Osteoblast (primary cell): ENCODE measurements at regions not wholly inside any gene's neighbourhood (a gene's known extent, or its start where the extent isn't known, plus 50 kb on each side); places are given as distances from the start of the nearest gene placed in this dataset.

Source experiments
- DNase-seq: peaks from one replicate; pipeline ENCODE4 v3.0.0; 2011; ENCODE audit warnings: low spot score, mixed read lengths; ENCODE audit not compliant: insufficient read length; ENCODE audit errors: missing footprints
- H2AFZ ChIP-seq: 2 replicates; pipeline ENCODE4 v1.6.0; 2011; ENCODE audit warnings: mild to moderate bottlenecking, low read length
- H3K27ac ChIP-seq: 2 replicates; pipeline ENCODE4 v1.5.1; 2011; ENCODE audit warnings: mild to moderate bottlenecking, low read depth, low read length, moderate library complexity
- H3K27me3 ChIP-seq: 2 replicates; pipeline ENCODE4 v1.6.0; 2012; ENCODE audit warnings: mild to moderate bottlenecking, control low read depth, inconsistent platforms, low read length, moderate library complexity; ENCODE audit not compliant: insufficient read depth
- H3K36me3 ChIP-seq: 2 replicates; pipeline ENCODE4 v1.5.1; 2011; ENCODE audit warnings: mild to moderate bottlenecking, low read length, control low read depth, moderate library complexity; ENCODE audit not compliant: insufficient read depth
- H3K4me1 ChIP-seq: 2 replicates; pipeline ENCODE4 v1.5.1; 2011; ENCODE audit warnings: mild to moderate bottlenecking, low read length, control low read depth, moderate library complexity; ENCODE audit not compliant: insufficient read depth
- H3K4me2 ChIP-seq: 2 replicates; pipeline ENCODE4 v1.6.0; 2011; ENCODE audit warnings: mild to moderate bottlenecking, low read length; ENCODE audit not compliant: insufficient read depth
- H3K4me3 ChIP-seq: fragments of 200-600 bp; sonication (generic); 3 replicates; pipeline ENCODE4 v1.5.1; 2012; ENCODE audit warnings: mild to moderate bottlenecking, low read length, inconsistent platforms; ENCODE audit not compliant: insufficient read depth
- H3K79me2 ChIP-seq: 2 replicates; pipeline ENCODE4 v1.6.0; 2012; ENCODE audit warnings: mild to moderate bottlenecking, low read length, control low read depth, inconsistent platforms; ENCODE audit not compliant: insufficient read depth
- H3K9me3 ChIP-seq: 2 replicates; pipeline ENCODE4 v1.5.1; 2011; ENCODE audit warnings: low read depth, low read length, control low read depth
- H4K20me1 ChIP-seq: 2 replicates; pipeline ENCODE4 v1.6.0; 2012; ENCODE audit warnings: mild to moderate bottlenecking, low read length, control low read depth; ENCODE audit not compliant: insufficient read depth
- CTCF ChIP-seq: IDR thresholded peaks from 2 replicates; pipeline ENCODE4 v1.5.1; 2011; ENCODE audit warnings: mild to moderate bottlenecking, low read depth, low read length, moderate library complexity; ENCODE audit errors: extremely low read depth

DNA sequence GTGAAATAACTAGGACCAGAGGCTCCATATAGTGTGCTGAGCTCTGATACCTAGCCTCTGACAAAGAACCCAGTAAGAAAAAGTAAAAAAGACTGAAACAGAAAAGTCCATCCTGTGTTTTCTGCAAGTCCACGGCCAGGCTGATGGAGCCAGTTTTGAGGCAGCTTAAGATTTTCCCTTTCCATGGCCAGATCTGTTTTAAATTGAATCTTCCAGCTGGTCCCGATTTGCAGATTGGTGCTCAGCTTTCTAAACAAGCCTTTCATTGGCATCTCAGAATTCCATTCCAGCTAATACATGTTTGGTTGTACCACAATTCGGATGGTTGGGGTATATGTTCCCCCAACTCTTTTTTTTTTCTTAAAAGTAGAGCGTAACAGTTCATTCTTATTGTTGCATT lies 152.0 kb downstream of the DACT1 start:
- TF ChIP-seq CTCF = no peak
- H3K4me1 ChIP-seq = no peaks in the 10 kb centered on the region
- H2AFZ ChIP-seq = no peak overlapping the region
- peaks cover 20% of the 10 kb centered on the region for H3K27me3 ChIP-seq
- H3K9me3 ChIP-seq = no peaks in the 10 kb centered on the region
- no peaks in the 10 kb centered on the region for H3K79me2 ChIP-seq
- H3K4me2 ChIP-seq = no peak overlapping the region
- no peaks in the 10 kb centered on the region for H3K36me3 ChIP-seq
- DNase-seq = no peak
- no peaks in the 10 kb centered on the region for H4K20me1 ChIP-seq
- no peak overlapping the region for H3K4me3 ChIP-seq
- no peak overlapping the region for H3K27ac ChIP-seq

DNA sequence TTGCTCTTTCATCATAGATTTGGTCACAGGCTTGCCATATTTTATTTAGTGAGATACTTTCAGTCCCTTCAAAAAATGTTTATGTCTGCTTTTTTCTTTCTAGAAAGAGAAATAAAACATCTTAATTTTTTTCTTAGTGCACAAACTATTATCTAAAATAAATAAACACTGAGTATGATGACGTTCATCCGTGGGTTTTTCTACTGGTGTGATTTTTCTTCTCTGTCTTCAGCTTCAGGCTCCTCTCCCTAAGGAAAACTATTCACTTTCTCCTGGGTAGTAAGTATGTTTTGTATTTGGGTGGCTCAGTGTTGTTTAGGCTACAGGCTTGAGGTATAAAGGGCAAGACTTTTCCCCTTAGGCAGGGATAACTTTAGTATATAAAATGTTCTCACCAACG lies 154.7 kb downstream of the DACT1 start:
- DNase-seq = peak; percentile 38
- H3K4me2 ChIP-seq = no peak overlapping the region
- no peak overlapping the region for H3K4me3 ChIP-seq
- H3K36me3 ChIP-seq = no peaks in the 10 kb centered on the region
- no peaks in the 10 kb centered on the region for H3K79me2 ChIP-seq
- no peak overlapping the region for H2AFZ ChIP-seq
- no peaks in the 10 kb centered on the region for H3K9me3 ChIP-seq
- peaks cover 5% of the 10 kb centered on the region for H3K27me3 ChIP-seq
- H4K20me1 ChIP-seq = no peaks in the 10 kb centered on the region
- TF ChIP-seq CTCF = no peak
- H3K4me1 ChIP-seq = no peaks in the 10 kb centered on the region
- no peak overlapping the region for H3K27ac ChIP-seq

DNA sequence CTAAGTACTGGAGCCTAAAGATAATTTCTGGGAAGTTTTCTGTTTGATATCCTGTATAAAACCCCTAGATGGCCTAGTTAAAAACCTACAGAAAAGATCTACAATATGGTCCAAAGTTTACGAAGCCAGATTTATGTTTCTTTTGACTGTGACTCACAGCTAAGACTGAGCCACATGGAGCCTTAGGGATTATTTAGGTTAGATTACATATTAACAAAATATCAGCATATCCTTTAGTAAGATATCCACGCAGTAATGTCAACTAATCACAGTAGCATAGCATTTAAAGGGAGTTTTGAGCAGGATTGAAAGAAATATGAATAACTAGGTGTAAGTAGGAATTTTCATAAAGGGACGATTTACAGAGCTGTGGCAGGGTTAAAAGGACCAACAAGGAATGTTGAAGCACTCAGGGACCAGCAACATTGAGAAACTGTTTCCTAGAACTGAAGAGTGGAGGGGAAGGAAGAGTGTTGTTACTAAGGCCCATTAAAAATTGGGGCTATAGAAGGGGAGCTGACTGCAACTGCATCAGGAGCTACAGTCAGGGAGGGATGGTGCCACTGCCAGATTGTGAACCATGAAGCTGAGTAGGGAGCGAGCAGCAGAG lies 155.5 kb downstream of the DACT1 start:
- Histone ChIP-seq H3K27me3 (peaks cover 3% of the 10 kb centered on the region), H4K20me1 (no peaks in the 10 kb centered on the region), H3K9me3 (no peaks in the 10 kb centered on the region), H3K27ac (no peak overlapping the region), H2AFZ (no peak overlapping the region), H3K79me2 (no peaks in the 10 kb centered on the region), H3K36me3 (no peaks in the 10 kb centered on the region), H3K4me1 (no peaks in the 10 kb centered on the region), H3K4me2 (no peak overlapping the region), H3K4me3 (no peak overlapping the region)
- no peak for TF ChIP-seq CTCF
- DNase-seq = no peak

DNA sequence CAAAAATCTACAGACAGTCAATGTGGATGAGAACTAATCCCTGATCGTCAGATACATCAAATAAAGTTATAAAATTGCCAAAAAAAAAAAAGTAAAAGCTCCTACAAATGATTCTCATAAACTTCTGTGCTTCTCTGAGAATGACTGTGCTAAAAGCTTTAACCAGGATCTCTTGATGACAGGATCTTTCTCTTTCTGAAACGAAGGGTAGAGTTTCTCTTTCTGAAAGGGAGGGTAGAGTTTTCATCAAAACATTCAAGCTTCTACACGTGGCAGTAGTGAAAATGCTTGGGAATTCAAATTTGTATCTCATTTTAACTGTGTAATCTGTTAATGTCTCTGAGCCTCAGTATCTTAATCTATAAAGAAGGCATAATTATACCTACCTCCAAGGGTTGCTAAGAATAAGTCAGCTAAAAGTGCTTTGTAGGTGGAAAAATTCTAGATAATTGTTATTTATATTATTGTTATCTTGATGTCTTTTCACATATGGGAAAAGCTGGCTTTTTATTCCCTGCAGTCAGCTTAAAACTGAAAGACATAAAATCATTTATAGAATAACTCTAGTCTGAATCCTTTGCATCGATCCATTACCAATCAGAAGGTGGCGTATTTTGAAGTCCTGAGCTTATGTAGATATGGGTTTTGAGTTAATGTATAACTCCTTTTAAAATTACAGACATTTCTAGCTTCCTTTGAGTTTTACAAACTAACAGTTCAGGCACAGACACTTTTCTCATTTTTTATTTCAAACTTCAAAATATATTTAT lies 157.4 kb downstream of the DACT1 start:
- H2AFZ ChIP-seq = no peak overlapping the region
- H3K9me3 ChIP-seq = no peaks in the 10 kb centered on the region
- no peak overlapping the region for H3K4me2 ChIP-seq
- peaks cover 7% of the 10 kb centered on the region for H3K27me3 ChIP-seq
- no peak overlapping the region for H3K27ac ChIP-seq
- H4K20me1 ChIP-seq = no peaks in the 10 kb centered on the region
- H3K4me3 ChIP-seq = no peak overlapping the region
- H3K36me3 ChIP-seq = no peaks in the 10 kb centered on the region
- DNase-seq = no peak
- no peaks in the 10 kb centered on the region for H3K4me1 ChIP-seq
- no peaks in the 10 kb centered on the region for H3K79me2 ChIP-seq
- TF ChIP-seq CTCF = no peak
